Activated B cell treated with CpG ODN at 0.5 μM for 24 hours (primary cell): ENCODE measurements at regions not wholly inside any gene's neighbourhood (a gene's known extent, or its start where the extent isn't known, plus 50 kb on each side); places are given as distances from the start of the nearest gene placed in this dataset.

Experiments
- ATAC-seq: fragments of 200-7000 bp; cut with Tn5 transposase; one replicate; pipeline ENCODE4 v1.10.0; 2021; ENCODE audit warnings: low read depth, mild to moderate bottlenecking, moderate library complexity
- CTCF ChIA-PET: fragments of 350-600 bp; sonication (Branson Sonifier 250); formaldehyde crosslinking; loops from one replicate; lab custom pipeline; 2021; ENCODE audit warnings: antibody characterized with exemption; lab: Charles Lee
- POLR2A ChIA-PET: fragments of 350-600 bp; sonication (Branson Sonifier 250); formaldehyde crosslinking; loops from one replicate; lab custom pipeline; 2021; ENCODE audit warnings: antibody characterized with exemption; lab: Charles Lee
- DNase-seq: peaks from one replicate; pipeline ENCODE4 v3.0.0; 2022
- H3K27ac Mint-ChIP-seq: one replicate; pipeline ENCODE4 v1.8.0; 2020; ENCODE audit warnings: mixed read lengths
- H3K27me3 Mint-ChIP-seq: one replicate; pipeline ENCODE4 v1.8.0; 2021; ENCODE audit warnings: mixed read lengths
- H3K36me3 Mint-ChIP-seq: one replicate; pipeline ENCODE4 v1.8.0; 2021; ENCODE audit warnings: low read depth, mixed read lengths
- H3K4me1 Mint-ChIP-seq: one replicate; pipeline ENCODE4 v1.8.0; 2021; ENCODE audit warnings: mixed read lengths
- H3K4me3 Mint-ChIP-seq: one replicate; pipeline ENCODE4 v1.8.0; 2020; ENCODE audit warnings: mild to moderate bottlenecking, mixed read lengths
- H3K9me3 Mint-ChIP-seq: one replicate; pipeline ENCODE4 v1.8.0; 2020; ENCODE audit warnings: mixed read lengths
- intact Hi-C: fragments of 100-400 bp; cut with micrococcal nuclease; formaldehyde crosslinking; loops from one replicate; pipeline ENCODE4 v1.15.1; 2024
- TF ChIP-seq, protein P1 (sequence below): fragments of 200-600 bp; IDR thresholded peaks from one replicate; pipeline ENCODE4 v1.8.0; 2022; ENCODE audit warnings: antibody characterized with exemption, mild to moderate bottlenecking

DNA sequence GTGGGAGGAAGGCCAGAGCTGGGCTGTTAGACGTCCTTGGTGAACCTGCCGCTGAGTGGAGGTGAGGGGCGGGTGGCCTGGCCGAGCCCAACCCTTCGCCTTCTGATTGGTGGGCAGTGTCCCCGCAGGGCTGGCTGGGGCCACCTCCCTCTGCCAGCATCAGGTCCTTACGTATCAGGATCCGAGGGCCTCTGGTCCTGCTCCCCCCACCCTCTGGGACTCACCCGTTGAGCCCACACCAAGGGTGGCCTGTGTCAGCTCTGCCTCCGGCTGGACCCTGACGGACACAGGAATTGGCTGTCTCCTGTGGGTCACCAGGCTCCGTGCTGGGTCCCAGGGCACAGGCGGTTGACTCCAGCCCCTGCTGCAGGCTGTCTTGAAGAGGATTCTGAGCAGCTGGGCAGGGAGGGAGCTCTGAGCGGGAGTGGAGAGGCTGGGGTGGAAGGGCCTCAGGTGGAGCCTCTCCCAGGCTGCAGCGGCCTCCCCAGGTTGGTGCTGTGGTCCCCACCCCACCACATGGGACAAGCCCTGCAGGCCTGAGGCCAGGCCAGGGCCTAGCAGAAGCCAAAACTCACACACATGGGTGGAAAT is 58.4 kb upstream of the NKX1-1 start:
- POLR2A ChIA-PET, result no interaction called here
- Mint-ChIP-seq H3K4me3 (no peak overlapping the region), H3K27ac (no peak overlapping the region), H3K9me3 (peaks cover 12% of the 10 kb centered on the region), H3K27me3 (peaks cover 15% of the 10 kb centered on the region), H3K4me1 (no peaks in the 10 kb centered on the region), H3K36me3 (no peaks in the 10 kb centered on the region)
- intact Hi-C loops, result no loop called here
- ATAC-seq (no peak), DNase-seq (no peak)
- TF ChIP-seq, protein P1, sequence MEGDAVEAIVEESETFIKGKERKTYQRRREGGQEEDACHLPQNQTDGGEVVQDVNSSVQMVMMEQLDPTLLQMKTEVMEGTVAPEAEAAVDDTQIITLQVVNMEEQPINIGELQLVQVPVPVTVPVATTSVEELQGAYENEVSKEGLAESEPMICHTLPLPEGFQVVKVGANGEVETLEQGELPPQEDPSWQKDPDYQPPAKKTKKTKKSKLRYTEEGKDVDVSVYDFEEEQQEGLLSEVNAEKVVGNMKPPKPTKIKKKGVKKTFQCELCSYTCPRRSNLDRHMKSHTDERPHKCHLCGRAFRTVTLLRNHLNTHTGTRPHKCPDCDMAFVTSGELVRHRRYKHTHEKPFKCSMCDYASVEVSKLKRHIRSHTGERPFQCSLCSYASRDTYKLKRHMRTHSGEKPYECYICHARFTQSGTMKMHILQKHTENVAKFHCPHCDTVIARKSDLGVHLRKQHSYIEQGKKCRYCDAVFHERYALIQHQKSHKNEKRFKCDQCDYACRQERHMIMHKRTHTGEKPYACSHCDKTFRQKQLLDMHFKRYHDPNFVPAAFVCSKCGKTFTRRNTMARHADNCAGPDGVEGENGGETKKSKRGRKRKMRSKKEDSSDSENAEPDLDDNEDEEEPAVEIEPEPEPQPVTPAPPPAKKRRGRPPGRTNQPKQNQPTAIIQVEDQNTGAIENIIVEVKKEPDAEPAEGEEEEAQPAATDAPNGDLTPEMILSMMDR, result no peak
- CTCF ChIA-PET, result no interaction called here

DNA sequence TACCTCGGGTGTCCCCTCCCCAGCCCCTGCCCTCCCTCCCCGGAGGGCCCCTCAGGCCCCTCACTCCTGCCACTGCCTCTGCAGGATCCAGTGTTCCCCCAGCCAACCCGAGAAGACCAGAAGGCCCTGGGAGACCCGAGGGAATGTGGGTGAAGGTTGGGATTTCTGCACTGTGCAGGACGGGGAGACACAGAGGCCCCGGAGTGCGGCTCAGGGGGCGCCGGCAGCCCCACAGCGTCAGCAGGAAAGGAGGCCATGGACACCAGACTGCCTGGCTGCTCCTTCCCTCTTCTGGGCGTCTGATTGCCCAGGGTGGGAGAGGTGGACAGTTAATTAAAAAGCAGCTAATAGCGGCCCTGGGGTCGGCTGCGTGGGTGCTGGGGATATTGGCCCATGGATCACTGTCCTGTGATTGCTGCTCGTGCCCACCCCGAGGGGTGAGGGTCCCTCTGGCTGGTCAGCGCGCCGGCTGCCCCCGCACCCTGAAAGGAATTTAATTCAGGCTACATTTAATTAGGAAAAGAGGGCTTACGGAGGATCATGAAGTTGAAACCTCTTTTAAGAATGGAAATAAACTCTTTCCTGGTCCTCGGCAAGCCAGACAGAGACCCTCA is 57.8 kb upstream of the NKX1-1 start:
- Mint-ChIP-seq H3K4me3 (no peak overlapping the region), H3K27ac (no peak overlapping the region), H3K36me3 (no peaks in the 10 kb centered on the region), H3K9me3 (peaks cover 12% of the 10 kb centered on the region), H3K4me1 (no peaks in the 10 kb centered on the region), H3K27me3 (peaks cover 16% of the 10 kb centered on the region)
- intact Hi-C loops, result no loop called here
- TF ChIP-seq, protein P1, result no peak
- POLR2A ChIA-PET, result no interaction called here
- CTCF ChIA-PET, result no interaction called here
- ATAC-seq (no peak), DNase-seq (no peak)

DNA sequence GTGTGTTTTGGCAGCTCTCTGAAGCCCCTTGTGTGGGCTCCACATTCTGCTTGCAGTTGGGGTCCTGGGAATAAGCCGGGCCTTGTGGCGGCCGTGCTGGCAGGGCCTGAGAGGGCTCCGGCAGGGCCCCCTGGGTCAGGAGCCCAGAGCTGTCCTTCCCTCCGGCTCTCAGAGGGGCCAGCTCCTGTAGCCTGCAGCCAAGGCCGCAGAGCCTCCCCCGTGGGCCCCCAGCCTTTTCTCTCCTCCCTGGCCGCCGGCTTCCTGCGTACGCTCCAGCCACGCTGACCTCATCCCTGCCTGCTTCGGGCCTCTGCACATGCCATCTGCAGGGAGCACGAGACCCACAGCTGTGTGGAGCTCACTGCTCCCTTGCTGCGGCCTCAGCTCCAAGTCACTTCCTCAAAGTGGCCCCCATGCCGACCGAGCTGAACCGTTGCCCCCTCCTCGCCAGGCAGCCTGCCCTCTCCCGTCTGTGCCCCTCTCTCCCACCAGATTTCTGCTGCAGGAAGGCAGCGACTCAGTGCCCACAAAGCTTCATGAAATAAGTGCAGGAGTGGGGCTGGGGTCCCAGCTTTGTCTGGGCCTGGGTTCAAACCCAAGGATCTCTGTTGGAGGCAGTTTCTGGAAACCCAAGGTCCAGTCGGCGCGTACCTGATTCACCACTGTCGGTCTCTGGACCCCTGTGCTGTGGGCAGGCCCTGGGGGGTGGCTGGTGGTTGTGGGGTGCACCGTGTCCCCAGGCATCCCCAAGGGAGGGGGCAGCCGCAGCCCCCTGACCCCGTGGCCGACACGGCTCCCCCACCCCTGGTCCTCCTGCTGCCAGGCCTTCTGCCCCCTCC is 57.1 kb upstream of the NKX1-1 start:
- CTCF ChIA-PET, result no interaction called here
- H3K4me1 Mint-ChIP-seq, result no peaks in the 10 kb centered on the region
- H3K9me3 Mint-ChIP-seq, result peaks cover 10% of the 10 kb centered on the region
- no peaks in the 10 kb centered on the region for H3K36me3 Mint-ChIP-seq
- POLR2A ChIA-PET, result no interaction called here
- no peak for ATAC-seq
- intact Hi-C loops, result no loop called here
- TF ChIP-seq, protein P1, result no peak
- DNase-seq, result no peak
- H3K27ac Mint-ChIP-seq, result no peak overlapping the region
- peaks cover 20% of the 10 kb centered on the region for H3K27me3 Mint-ChIP-seq
- no peak overlapping the region for H3K4me3 Mint-ChIP-seq

DNA sequence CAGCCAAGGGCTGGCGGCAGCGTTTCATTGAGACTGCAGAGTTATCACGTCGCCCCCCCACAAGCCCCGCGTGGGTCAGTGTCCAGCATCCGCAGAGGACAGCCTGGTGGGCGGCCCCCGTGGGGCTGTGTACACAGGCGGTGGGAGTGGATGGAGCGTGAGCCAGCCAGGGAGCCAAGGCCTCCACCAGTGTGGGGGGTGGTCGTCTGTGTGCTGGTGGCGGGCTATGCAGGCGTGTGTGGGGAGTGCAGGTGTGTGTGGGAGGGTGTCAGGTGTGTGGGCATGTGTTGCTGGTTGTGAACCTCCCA is 56.5 kb upstream of the NKX1-1 start:
- no peak overlapping the region for H3K27ac Mint-ChIP-seq
- H3K36me3 Mint-ChIP-seq, result no peaks in the 10 kb centered on the region
- CTCF ChIA-PET, result no interaction called here
- no peaks in the 10 kb centered on the region for H3K4me1 Mint-ChIP-seq
- TF ChIP-seq, protein P1, result no peak
- H3K9me3 Mint-ChIP-seq, result peaks cover 4% of the 10 kb centered on the region
- H3K27me3 Mint-ChIP-seq, result peaks cover 22% of the 10 kb centered on the region
- no peak overlapping the region for H3K4me3 Mint-ChIP-seq
- POLR2A ChIA-PET, result no interaction called here
- no peak for DNase-seq
- intact Hi-C loops, result no loop called here
- no peak for ATAC-seq

DNA sequence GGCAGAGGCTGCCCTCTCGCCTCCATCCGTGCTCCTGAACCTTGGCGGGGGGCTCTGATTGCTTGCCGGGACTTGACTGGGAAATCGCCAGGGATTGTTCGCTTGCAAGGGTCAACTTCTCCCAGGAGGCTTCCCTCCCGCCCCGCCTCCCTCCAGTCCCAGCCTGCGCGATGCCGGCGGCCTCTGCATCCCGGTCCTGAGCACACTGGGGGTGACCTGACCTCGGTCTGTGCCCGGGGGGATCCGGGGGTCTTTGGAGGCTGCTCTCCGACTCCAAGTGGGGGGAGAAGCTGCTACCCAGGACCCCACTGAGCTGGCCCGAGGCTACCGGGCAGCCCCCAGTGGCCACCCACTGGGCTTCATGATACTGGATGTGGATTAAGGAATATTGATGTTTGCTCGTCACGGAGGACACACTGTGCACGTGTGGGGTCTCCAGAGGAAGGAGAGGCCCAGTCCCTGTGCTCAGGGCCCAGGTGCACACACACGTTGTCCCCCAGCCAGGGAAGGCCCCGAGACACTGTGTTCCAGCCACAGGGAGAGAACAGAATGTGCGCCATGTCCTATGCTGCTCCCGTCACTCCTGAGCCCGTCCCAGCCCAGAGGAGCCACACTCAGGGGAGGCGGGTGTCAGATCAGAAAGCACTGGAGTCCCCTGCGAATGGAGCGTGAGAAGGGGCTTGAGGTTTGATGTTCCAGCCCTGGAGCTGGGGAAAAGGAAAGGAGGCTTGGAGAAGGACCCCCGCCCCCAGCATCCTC is 55.9 kb upstream of the NKX1-1 start:
- ChIA-PET POLR2A (no interaction called here), CTCF (no interaction called here)
- DNase-seq (no peak), ATAC-seq (no peak)
- Mint-ChIP-seq H3K4me1 (no peaks in the 10 kb centered on the region), H3K36me3 (no peaks in the 10 kb centered on the region), H3K27ac (no peak overlapping the region), H3K27me3 (peaks cover 22% of the 10 kb centered on the region), H3K4me3 (no peak overlapping the region), H3K9me3 (no peaks in the 10 kb centered on the region)
- intact Hi-C loops, result no loop called here
- TF ChIP-seq, protein P1, result no peak
